Kidney (tissue), 13 donors: ENCODE measurements at regions not wholly inside any gene's neighbourhood (a gene's known extent, or its start where the extent isn't known, plus 50 kb on each side); places are given as distances from the start of the nearest gene placed in this dataset.

Source experiments
- DNase-seq, 5 donors: peaks; one replicate each; pipeline ENCODE4 v3.0.0-alpha.2; 2013 to 2020
- FAIRE-seq: peaks from 2 replicates; lab custom pipeline; 2012; peaks lifted over from hg19 to GRCh38; lab: Jason Lieb, UNC
- H3K27ac ChIP-seq, 2 donors: one replicate each; pipeline ENCODE4 v1.7.0; 2013; ENCODE audit warnings: low read depth in 2 of 2, low read length in 2 of 2, inconsistent platforms in 1 of 2
- H3K27me3 ChIP-seq: one replicate; pipeline ENCODE4 v1.7.1; 2013; ENCODE audit warnings: low read length, inconsistent platforms; ENCODE audit not compliant: control insufficient read depth, insufficient read depth
- H3K36me3 ChIP-seq, 3 donors: one replicate each; pipeline versions ENCODE4 v1.7.0 to v1.7.1; 2013; ENCODE audit warnings: low read length in 3 of 3, control low read depth in 1 of 3, inconsistent platforms in 1 of 3; ENCODE audit not compliant: insufficient read depth in 3 of 3, control insufficient read depth in 2 of 3
- H3K4me1 ChIP-seq, 3 donors: one replicate each; pipeline versions ENCODE4 v1.7.0 to v1.7.1; 2013; ENCODE audit warnings: low read length in 3 of 3, inconsistent platforms in 1 of 3, low read depth in 1 of 3; ENCODE audit not compliant: control insufficient read depth in 2 of 3, insufficient read depth in 2 of 3
- H3K4me3 ChIP-seq, 3 donors: one replicate each; pipeline versions ENCODE4 v1.7.0 to v1.8.1; 2013; ENCODE audit warnings: low read length in 3 of 3, control low read depth in 1 of 3, inconsistent platforms in 1 of 3
- H3K9ac ChIP-seq, 3 donors: one replicate each; pipeline versions ENCODE4 v1.7.0 to v1.7.1; 2013; ENCODE audit warnings: low read length in 3 of 3, control low read depth in 1 of 3, inconsistent platforms in 1 of 3
- H3K9me3 ChIP-seq, 3 donors: one replicate each; pipeline versions ENCODE4 v1.7.0 to v1.7.1; 2013; ENCODE audit warnings: low read length in 3 of 3, control low read depth in 1 of 3, inconsistent platforms in 1 of 3; ENCODE audit not compliant: control insufficient read depth in 2 of 3, insufficient read depth in 1 of 3
- intact Hi-C: fragments of 100-400 bp; cut with DNase I; formaldehyde crosslinking; loops from one replicate; pipeline ENCODE4 v1.11.1; 2022
- TF ChIP-seq, protein P1 (sequence below): IDR thresholded peaks from 3 replicates; pipeline ENCODE4 v1.5.1; 2012; ENCODE audit warnings: mild to moderate bottlenecking, moderate library complexity, borderline replicate concordance; ENCODE audit not compliant: insufficient read depth; ENCODE audit errors: extremely low read depth
- donor health status: control.
- donor health status: control.
- donor health status: control.
- donor health status: control.
- donor health status: control.
- donor health status: DM: yes; HTN: yes; CAD: no.
- donor health status: Normal renal cell carcinoma (clear cell type).

DNA sequence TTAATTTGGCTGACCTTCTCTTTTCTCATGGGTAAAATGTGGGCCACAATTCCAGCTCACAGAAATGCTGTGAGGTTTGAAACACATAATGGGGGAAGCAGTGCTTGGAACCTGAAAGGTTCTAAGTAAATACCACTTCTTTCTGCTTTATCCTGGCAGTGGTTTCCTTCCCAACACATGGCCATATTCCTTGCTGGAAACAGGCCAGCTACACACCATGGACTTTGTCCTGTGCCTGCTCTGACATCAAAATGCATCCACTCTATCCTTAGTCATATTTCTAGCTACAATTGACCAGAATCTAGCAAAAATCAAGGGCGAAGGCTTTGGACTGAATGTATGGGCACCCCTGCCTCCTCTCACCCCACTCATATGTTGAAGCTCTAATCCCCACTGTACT, 93.1 kb upstream of the TRPC7 start:
- H3K27me3 ChIP-seq: no peaks in the 10 kb centered on the region
- DNase-seq (no peak), FAIRE-seq (no peak)
- no peak overlapping the region for H3K9ac ChIP-seq
- H3K36me3 ChIP-seq: no peaks in the 10 kb centered on the region
- intact Hi-C loops: no loop called here
- no peaks in the 10 kb centered on the region for H3K4me1 ChIP-seq
- no peak overlapping the region for H3K4me3 ChIP-seq
- H3K27ac ChIP-seq: no peak overlapping the region
- TF ChIP-seq, protein P1, sequence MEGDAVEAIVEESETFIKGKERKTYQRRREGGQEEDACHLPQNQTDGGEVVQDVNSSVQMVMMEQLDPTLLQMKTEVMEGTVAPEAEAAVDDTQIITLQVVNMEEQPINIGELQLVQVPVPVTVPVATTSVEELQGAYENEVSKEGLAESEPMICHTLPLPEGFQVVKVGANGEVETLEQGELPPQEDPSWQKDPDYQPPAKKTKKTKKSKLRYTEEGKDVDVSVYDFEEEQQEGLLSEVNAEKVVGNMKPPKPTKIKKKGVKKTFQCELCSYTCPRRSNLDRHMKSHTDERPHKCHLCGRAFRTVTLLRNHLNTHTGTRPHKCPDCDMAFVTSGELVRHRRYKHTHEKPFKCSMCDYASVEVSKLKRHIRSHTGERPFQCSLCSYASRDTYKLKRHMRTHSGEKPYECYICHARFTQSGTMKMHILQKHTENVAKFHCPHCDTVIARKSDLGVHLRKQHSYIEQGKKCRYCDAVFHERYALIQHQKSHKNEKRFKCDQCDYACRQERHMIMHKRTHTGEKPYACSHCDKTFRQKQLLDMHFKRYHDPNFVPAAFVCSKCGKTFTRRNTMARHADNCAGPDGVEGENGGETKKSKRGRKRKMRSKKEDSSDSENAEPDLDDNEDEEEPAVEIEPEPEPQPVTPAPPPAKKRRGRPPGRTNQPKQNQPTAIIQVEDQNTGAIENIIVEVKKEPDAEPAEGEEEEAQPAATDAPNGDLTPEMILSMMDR: no peak
- no peaks in the 10 kb centered on the region for H3K9me3 ChIP-seq

DNA sequence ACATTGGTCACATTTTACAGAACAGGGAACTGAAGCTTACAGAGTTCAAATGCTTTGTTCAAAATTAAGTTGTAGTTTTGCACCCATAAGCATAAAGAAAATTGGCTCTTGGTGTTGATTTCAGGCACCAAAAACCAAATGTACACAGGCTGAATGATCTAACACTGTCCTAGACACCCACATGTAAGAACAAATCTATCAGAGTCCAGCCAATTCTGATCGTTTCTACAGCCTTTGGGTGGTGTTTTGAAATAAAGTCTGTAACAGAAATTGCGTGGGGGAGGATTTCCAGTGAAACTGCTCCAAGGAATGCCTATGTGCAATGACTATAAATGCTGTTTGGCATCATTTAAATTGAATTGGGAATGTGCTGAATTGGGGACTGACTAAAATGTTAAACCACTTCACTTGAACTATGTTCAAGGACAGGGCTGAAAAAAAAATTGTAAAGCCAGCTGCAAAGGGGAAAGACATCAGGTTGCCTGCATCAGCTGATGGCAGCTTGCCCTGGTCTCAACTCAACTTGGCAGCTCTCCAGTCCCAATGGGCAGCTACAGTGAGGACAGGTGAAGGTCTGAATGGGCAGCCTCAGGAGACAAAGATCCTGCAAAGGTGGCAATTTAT, 92.2 kb upstream of the TRPC7 start:
- H3K4me3 ChIP-seq: no peak overlapping the region
- no peaks in the 10 kb centered on the region for H3K27me3 ChIP-seq
- TF ChIP-seq, protein P1: no peak
- H3K4me1 ChIP-seq: no peaks in the 10 kb centered on the region
- H3K36me3 ChIP-seq: no peaks in the 10 kb centered on the region
- intact Hi-C loops: no loop called here
- no peaks in the 10 kb centered on the region for H3K9me3 ChIP-seq
- peak in 1 of 5 donors; percentile 7 for DNase-seq
- no peak for FAIRE-seq
- H3K9ac ChIP-seq: no peak overlapping the region
- no peak overlapping the region for H3K27ac ChIP-seq

DNA sequence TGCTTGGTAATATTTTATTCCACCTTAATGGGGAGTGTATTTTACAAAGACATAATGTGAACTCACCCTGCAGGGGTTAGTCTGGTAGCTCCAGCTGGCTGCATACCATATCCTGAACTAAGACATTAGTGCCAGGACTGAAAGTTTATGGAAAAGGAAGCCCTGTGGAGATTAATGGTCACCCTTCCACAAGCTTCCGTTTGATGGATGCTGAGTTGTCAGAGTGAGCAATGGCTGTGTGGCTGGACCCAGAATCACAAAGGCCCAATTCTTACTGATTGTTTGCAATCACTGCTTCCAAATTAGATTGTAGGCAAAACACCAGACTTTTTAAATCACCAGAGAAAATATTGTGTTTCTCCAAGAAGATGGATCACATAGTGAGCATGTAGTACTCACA, 90.1 kb upstream of the TRPC7 start:
- Histone ChIP-seq H3K9me3 (no peaks in the 10 kb centered on the region), H3K36me3 (no peaks in the 10 kb centered on the region), H3K27ac (no peak overlapping the region), H3K4me3 (no peak overlapping the region), H3K9ac (no peak overlapping the region), H3K27me3 (no peaks in the 10 kb centered on the region), H3K4me1 (no peaks in the 10 kb centered on the region)
- DNase-seq: peak in 2 of 5 donors; percentile 5 to 25
- no peak for FAIRE-seq
- intact Hi-C loops: no loop called here
- TF ChIP-seq, protein P1: no peak
